Caco-2 (cell line): ENCODE measurements at regions not wholly inside any gene's neighbourhood (a gene's known extent, or its start where the extent isn't known, plus 50 kb on each side); places are given as distances from the start of the nearest gene placed in this dataset.

Experiments used
- BruUV-seq: library from RNA; stranded (reverse); fragments of 400-500 nt; replicated peaks from 2 replicates; lab custom pipeline; 2021; lab: Mats Ljungman, UMichigan
- CTCF ChIA-PET: fragments of 300-600 bp; sonication (Branson Sonifier 250); formaldehyde crosslinking; loops from one replicate; lab custom pipeline; 2022; ENCODE audit warnings: antibody characterized with exemption; lab: Charles Lee
- POLR2A ChIA-PET: fragments of 300-600 bp; sonication (Branson Sonifier 250); formaldehyde crosslinking; loops from one replicate; lab custom pipeline; 2022; ENCODE audit warnings: antibody characterized with exemption; lab: Charles Lee
- DNase-seq, 2 experiments: peaks; one replicate each; pipeline versions ENCODE4 v3.0.0 to v3.0.0-alpha.2; 2020 to 2022
- H3K27me3 ChIP-seq: replicated peaks from 2 replicates; pipeline ENCODE4 v1.6.0; 2011; ENCODE audit warnings: low read length; ENCODE audit not compliant: control insufficient read depth, insufficient read depth
- H3K36me3 ChIP-seq: 2 replicates; pipeline ENCODE4 v1.5.1; 2011; ENCODE audit warnings: low read length; ENCODE audit not compliant: control insufficient read depth, insufficient read depth
- H3K4me1 ChIP-seq: fragments of 250-450 bp; sonication (Bioruptor Pico); 2 replicates; pipeline ENCODE4 v1.5.1; 2020; ENCODE audit warnings: mild to moderate bottlenecking
- H3K4me3 ChIP-seq: 2 replicates; pipeline ENCODE4 v1.5.1; 2011; ENCODE audit warnings: low read depth, mild to moderate bottlenecking, control low read depth, low read length
- H3K9me3 ChIP-seq: fragments of 250-450 bp; sonication (Bioruptor Pico); 2 replicates; pipeline ENCODE4 v1.5.1; 2020; ENCODE audit warnings: mild to moderate bottlenecking, moderate library complexity
- H3K27ac Mint-ChIP-seq: one replicate; pipeline ENCODE4 v1.8.0; 2022; ENCODE audit warnings: mixed read lengths; ENCODE audit not compliant: unreplicated experiment
- H3K27me3 Mint-ChIP-seq: one replicate; pipeline ENCODE4 v1.8.0; 2022; ENCODE audit warnings: mixed read lengths; ENCODE audit not compliant: insufficient read depth, unreplicated experiment
- H3K36me3 Mint-ChIP-seq: one replicate; pipeline ENCODE4 v1.8.0; 2022; ENCODE audit warnings: mild to moderate bottlenecking, mixed read lengths; ENCODE audit not compliant: insufficient read depth, unreplicated experiment
- H3K4me1 Mint-ChIP-seq: one replicate; pipeline ENCODE4 v1.8.0; 2022; ENCODE audit warnings: low read depth, mixed read lengths; ENCODE audit not compliant: unreplicated experiment
- H3K4me3 Mint-ChIP-seq: one replicate; pipeline ENCODE4 v1.8.0; 2022; ENCODE audit warnings: mild to moderate bottlenecking, moderate library complexity, mixed read lengths; ENCODE audit not compliant: unreplicated experiment
- H3K9me3 Mint-ChIP-seq: one replicate; pipeline ENCODE4 v1.8.0; 2022; ENCODE audit warnings: mixed read lengths; ENCODE audit not compliant: unreplicated experiment
- intact Hi-C: fragments of 100-400 bp; cut with micrococcal nuclease; formaldehyde crosslinking; loops from one replicate; pipeline ENCODE4 v1.10.0; 2022; ENCODE audit not compliant: unreplicated experiment
- TF ChIP-seq, protein P1 (sequence below), 2 experiments: fragments of 200-600 bp in 1 of 2; IDR thresholded peaks; 1 replicate in 1 of 2; 2 replicates in 1 of 2; pipeline versions ENCODE4 v1.5.1 to v1.8.0; 2011 to 2022; ENCODE audit warnings: antibody characterized with exemption in 1 of 2, control low read depth in 1 of 2, inconsistent platforms in 1 of 2, low read depth in 1 of 2, low read length in 1 of 2, mild to moderate bottlenecking in 1 of 2, moderate library complexity in 1 of 2; ENCODE audit not compliant: insufficient read depth in 1 of 2, severe bottlenecking in 1 of 2, unreplicated experiment in 1 of 2

GRCh38 chr18:52077251-52077983 is 262.6 kb upstream of the DCC start:
- DNase-seq, result no peak
- ChIA-PET CTCF (no interaction called here), POLR2A (no interaction called here)
- H3K27me3 Mint-ChIP-seq, result no peaks in the 10 kb centered on the region
- BruUV-seq, result no TSS peak
- no peaks in the 10 kb centered on the region for H3K9me3 Mint-ChIP-seq
- H3K4me1 Mint-ChIP-seq, result no peaks in the 10 kb centered on the region
- H3K4me3 ChIP-seq, result no peak overlapping the region
- no peaks in the 10 kb centered on the region for H3K9me3 ChIP-seq
- H3K36me3 Mint-ChIP-seq, result no peaks in the 10 kb centered on the region
- H3K4me1 ChIP-seq, result no peaks in the 10 kb centered on the region
- no peak overlapping the region for H3K27ac Mint-ChIP-seq
- H3K4me3 Mint-ChIP-seq, result no peak overlapping the region
- H3K27me3 ChIP-seq, result no peaks in the 10 kb centered on the region
- TF ChIP-seq, protein P1, sequence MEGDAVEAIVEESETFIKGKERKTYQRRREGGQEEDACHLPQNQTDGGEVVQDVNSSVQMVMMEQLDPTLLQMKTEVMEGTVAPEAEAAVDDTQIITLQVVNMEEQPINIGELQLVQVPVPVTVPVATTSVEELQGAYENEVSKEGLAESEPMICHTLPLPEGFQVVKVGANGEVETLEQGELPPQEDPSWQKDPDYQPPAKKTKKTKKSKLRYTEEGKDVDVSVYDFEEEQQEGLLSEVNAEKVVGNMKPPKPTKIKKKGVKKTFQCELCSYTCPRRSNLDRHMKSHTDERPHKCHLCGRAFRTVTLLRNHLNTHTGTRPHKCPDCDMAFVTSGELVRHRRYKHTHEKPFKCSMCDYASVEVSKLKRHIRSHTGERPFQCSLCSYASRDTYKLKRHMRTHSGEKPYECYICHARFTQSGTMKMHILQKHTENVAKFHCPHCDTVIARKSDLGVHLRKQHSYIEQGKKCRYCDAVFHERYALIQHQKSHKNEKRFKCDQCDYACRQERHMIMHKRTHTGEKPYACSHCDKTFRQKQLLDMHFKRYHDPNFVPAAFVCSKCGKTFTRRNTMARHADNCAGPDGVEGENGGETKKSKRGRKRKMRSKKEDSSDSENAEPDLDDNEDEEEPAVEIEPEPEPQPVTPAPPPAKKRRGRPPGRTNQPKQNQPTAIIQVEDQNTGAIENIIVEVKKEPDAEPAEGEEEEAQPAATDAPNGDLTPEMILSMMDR (IDR thresholded peaks at IDR 0.05; ENCODE audit: insufficient read depth in 1 of 2, low read depth in 1 of 2, low read length in 1 of 2, severe bottlenecking in 1 of 2, unreplicated experiment in 1 of 2), result no peak
- intact Hi-C loops, result no loop called here
- no peaks in the 10 kb centered on the region for H3K36me3 ChIP-seq

DNA sequence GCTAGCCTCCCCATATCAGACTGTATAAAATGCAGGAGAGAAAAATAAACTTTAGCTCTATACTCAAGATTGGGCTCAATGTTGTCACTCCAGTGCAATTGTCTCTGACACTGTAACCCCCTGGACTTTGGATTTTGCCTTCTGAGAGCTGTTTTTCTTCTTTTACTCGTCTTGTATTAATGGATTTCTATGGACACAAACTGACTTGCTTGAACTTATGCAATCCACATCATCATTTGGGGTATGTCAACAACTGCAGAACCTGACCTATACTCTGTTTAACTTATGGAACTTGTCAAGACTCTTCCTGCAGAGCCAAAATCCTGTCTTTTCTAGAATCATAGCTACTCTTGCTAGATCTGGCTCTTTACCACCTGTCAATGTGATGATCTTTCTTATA is 257.8 kb upstream of the DCC start:
- intact Hi-C loops, result no loop called here
- TF ChIP-seq, protein P1 (IDR thresholded peaks at IDR 0.05; ENCODE audit: insufficient read depth in 1 of 2, low read depth in 1 of 2, low read length in 1 of 2, severe bottlenecking in 1 of 2, unreplicated experiment in 1 of 2), result no peak
- H3K9me3 ChIP-seq, result no peaks in the 10 kb centered on the region
- no peaks in the 10 kb centered on the region for H3K36me3 ChIP-seq
- CTCF ChIA-PET, result no interaction called here
- no peak for DNase-seq
- H3K36me3 Mint-ChIP-seq, result no peaks in the 10 kb centered on the region
- no peaks in the 10 kb centered on the region for H3K4me1 ChIP-seq
- BruUV-seq, result no TSS peak
- no peak overlapping the region for H3K4me3 ChIP-seq
- H3K4me3 Mint-ChIP-seq, result no peak overlapping the region
- H3K27me3 ChIP-seq, result no peaks in the 10 kb centered on the region
- no peak overlapping the region for H3K27ac Mint-ChIP-seq
- no peaks in the 10 kb centered on the region for H3K27me3 Mint-ChIP-seq
- H3K4me1 Mint-ChIP-seq, result no peaks in the 10 kb centered on the region
- POLR2A ChIA-PET, result no interaction called here
- no peaks in the 10 kb centered on the region for H3K9me3 Mint-ChIP-seq

DNA sequence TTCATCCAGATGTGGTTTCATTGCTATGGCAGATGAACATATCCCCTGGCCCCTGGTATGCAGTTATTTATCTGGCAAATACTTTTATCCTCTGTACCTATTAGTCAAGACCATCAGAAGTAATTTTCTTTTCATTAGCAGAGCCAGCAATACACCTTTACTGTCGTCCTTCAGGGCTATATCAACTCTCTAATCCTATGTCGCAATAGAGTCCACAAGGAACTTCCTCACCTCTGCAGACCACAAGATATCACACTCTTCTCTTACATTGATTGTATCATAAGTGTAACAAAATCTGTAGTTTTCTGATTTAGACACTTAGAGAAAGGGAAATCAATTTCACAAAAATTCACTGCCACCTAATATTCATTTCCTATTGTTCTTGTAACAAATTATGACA is 252.9 kb upstream of the DCC start:
- TF ChIP-seq, protein P1 (IDR thresholded peaks at IDR 0.05; ENCODE audit: insufficient read depth in 1 of 2, low read depth in 1 of 2, low read length in 1 of 2, severe bottlenecking in 1 of 2, unreplicated experiment in 1 of 2), result no peak
- Histone ChIP-seq H3K27me3 (no peaks in the 10 kb centered on the region), H3K36me3 (no peaks in the 10 kb centered on the region), H3K4me1 (no peaks in the 10 kb centered on the region), H3K4me3 (no peak overlapping the region), H3K9me3 (no peaks in the 10 kb centered on the region)
- BruUV-seq, result no TSS peak
- H3K27me3 Mint-ChIP-seq, result no peaks in the 10 kb centered on the region
- DNase-seq, result no peak
- no peak overlapping the region for H3K27ac Mint-ChIP-seq
- H3K4me3 Mint-ChIP-seq, result no peak overlapping the region
- H3K36me3 Mint-ChIP-seq, result no peaks in the 10 kb centered on the region
- H3K4me1 Mint-ChIP-seq, result no peaks in the 10 kb centered on the region
- intact Hi-C loops, result no loop called here
- ChIA-PET POLR2A (no interaction called here), CTCF (no interaction called here)
- no peaks in the 10 kb centered on the region for H3K9me3 Mint-ChIP-seq
